ENCODE measurements at regions not wholly inside any gene's neighbourhood (a gene's known extent, or its start where the extent isn't known, plus 50 kb on each side); places are given as distances from the start of the nearest gene placed in this dataset.

- TF ChIP-seq, protein P1, sequence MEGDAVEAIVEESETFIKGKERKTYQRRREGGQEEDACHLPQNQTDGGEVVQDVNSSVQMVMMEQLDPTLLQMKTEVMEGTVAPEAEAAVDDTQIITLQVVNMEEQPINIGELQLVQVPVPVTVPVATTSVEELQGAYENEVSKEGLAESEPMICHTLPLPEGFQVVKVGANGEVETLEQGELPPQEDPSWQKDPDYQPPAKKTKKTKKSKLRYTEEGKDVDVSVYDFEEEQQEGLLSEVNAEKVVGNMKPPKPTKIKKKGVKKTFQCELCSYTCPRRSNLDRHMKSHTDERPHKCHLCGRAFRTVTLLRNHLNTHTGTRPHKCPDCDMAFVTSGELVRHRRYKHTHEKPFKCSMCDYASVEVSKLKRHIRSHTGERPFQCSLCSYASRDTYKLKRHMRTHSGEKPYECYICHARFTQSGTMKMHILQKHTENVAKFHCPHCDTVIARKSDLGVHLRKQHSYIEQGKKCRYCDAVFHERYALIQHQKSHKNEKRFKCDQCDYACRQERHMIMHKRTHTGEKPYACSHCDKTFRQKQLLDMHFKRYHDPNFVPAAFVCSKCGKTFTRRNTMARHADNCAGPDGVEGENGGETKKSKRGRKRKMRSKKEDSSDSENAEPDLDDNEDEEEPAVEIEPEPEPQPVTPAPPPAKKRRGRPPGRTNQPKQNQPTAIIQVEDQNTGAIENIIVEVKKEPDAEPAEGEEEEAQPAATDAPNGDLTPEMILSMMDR (IDR thresholded peaks at IDR 0.05; ENCODE audit: insufficient read depth, low read depth, low read length, missing control alignments) = no peak
- H3K4me3 ChIP-seq (ENCODE audit: low read depth, low read length) = no peak overlapping the region
- no peak for DNase-seq (ENCODE audit: low read depth)
Measured at GRCh38 chr4:114062499-114062898, 83.1 kb upstream of the ARSJ start.

GRCh38 chr4:114072781-114073180 lies 93.3 kb upstream of the ARSJ start:
- H3K4me3 ChIP-seq (ENCODE audit: low read depth, low read length) = no peak overlapping the region
- TF ChIP-seq, protein P1 (IDR thresholded peaks at IDR 0.05; ENCODE audit: insufficient read depth, low read depth, low read length, missing control alignments) = no peak
- DNase-seq (ENCODE audit: low read depth) = no peak

- no peak for DNase-seq (ENCODE audit: low read depth)
- TF ChIP-seq, protein P1 (IDR thresholded peaks at IDR 0.05; ENCODE audit: insufficient read depth, low read depth, low read length, missing control alignments) = no peak
- no peak overlapping the region for H3K4me3 ChIP-seq (ENCODE audit: low read depth, low read length)
Measured at GRCh38 chr4:114076899-114077570, 97.6 kb upstream of the ARSJ start.

- no peak for DNase-seq (ENCODE audit: low read depth)
- TF ChIP-seq, protein P1 (IDR thresholded peaks at IDR 0.05; ENCODE audit: insufficient read depth, low read depth, low read length, missing control alignments) = no peak
- H3K4me3 ChIP-seq (ENCODE audit: low read depth, low read length) = no peak overlapping the region
Measured at GRCh38 chr4:114077610-114078009, 98.2 kb upstream of the ARSJ start.

DNA sequence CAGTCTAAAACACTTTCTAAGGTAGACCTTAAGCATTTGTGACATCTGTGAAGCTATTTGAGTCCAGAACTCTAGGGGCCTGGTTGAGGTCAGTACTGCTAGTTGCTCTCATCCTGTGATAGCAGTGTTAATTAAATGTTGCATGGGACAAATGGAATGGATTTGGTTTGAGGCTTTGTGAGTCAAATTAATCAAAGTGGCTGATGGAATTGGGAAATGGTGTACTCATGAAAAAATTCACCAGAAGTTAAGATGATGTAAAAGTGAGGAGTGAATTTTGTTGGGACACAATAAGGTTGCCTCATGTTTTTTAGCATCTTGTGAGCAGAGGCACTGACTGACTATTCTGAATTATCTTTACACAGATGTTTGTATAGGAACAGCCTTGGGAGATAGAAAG lies 99.2 kb upstream of the ARSJ start:
- no peak overlapping the region for H3K4me3 ChIP-seq (ENCODE audit: low read depth, low read length)
- TF ChIP-seq, protein P1 (IDR thresholded peaks at IDR 0.05; ENCODE audit: insufficient read depth, low read depth, low read length, missing control alignments) = no peak
- DNase-seq (ENCODE audit: low read depth) = no peak

DNA sequence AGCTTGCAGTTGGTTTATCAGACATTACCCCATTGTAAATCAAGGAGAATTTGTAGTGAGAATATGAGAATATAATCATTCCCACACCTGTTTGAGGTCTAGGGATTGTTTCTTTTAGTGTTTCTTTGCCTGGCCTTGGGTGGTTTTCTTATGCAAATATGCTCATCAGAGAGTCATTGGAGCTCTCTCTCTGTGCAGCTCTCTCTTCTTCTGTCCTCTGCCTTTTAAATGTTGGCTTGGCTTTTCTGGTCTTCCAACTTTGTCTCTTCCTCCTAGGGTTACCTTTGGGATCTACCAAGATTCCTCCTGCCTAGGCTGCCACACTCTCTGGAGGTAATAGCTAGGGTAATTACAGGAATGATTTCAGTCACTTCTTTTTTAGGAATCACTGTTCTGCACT lies 102.3 kb upstream of the ARSJ start:
- TF ChIP-seq, protein P1 (IDR thresholded peaks at IDR 0.05; ENCODE audit: insufficient read depth, low read depth, low read length, missing control alignments) = no peak
- no peak for DNase-seq (ENCODE audit: low read depth)

DNA sequence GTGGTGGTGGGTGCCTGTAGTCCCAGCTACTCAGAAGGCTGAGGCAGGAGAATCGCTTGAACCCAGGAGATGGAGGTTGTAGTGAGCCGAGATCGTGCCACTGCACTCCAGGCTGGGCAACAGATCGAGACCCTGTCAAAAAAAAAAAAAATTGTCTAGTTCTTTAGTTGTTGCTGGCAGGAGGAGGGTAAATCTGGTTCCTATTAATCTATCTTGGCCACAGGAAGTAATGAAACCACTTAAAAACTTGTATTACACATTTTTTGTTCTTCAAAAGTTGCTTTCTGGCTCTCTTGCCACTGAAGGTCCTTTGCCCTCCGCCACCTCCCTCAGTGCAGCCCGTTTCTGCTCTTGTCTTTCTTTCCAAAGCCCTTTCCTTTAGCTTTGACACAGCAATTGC lies 102.9 kb upstream of the ARSJ start:
- TF ChIP-seq, protein P1 (IDR thresholded peaks at IDR 0.05; ENCODE audit: insufficient read depth, low read depth, low read length, missing control alignments) = no peak
- no peak for DNase-seq (ENCODE audit: low read depth)
- no peak overlapping the region for H3K4me3 ChIP-seq (ENCODE audit: low read depth, low read length)

More for the DNA sequence above, 102.3 kb upstream of the ARSJ start:
- no peak overlapping the region for H3K4me3 ChIP-seq (ENCODE audit: low read depth, low read length)

Measured in GM12865 (cell line).